T-helper 2 cell (primary cell): ENCODE measurements at regions not wholly inside any gene's neighbourhood (a gene's known extent, or its start where the extent isn't known, plus 50 kb on each side); places are given as distances from the start of the nearest gene placed in this dataset.
"Not testable (repeated sequence)": the region's sequence is repeated elsewhere in the genome, so short reads cannot be mapped to it uniquely, and the experiment has no call there.

ENCODE experiments used
- DNase-seq, 5 experiments: peaks; one replicate each; pipeline versions ENCODE4 v3.0.0 to v3.0.0-alpha.2; 2012 to 2022

GRCh38 chr3:5480190-5480589, 292.7 kb downstream of the EDEM1 start:
- no peak for DNase-seq

GRCh38 chr3:5485427-5485826, 297.9 kb downstream of the EDEM1 start:
- DNase-seq = no peak

- no peak for DNase-seq
These were observed 301.3 kb downstream of the EDEM1 start for GRCh38 chr3:5488771-5489170.

GRCh38 chr3:5489536-5489935, 302.0 kb downstream of the EDEM1 start:
- DNase-seq = no peak

- DNase-seq = no peak
These were observed 307.5 kb downstream of the EDEM1 start for GRCh38 chr3:5494905-5495519.

- no peak for DNase-seq
These were observed 310.0 kb downstream of the EDEM1 start for GRCh38 chr3:5497497-5497896.

- no peak for DNase-seq
These were observed 311.5 kb downstream of the EDEM1 start for GRCh38 chr3:5498981-5499380.

- no peak for DNase-seq
These were observed 311.9 kb downstream of the EDEM1 start for GRCh38 chr3:5499404-5499803.

GRCh38 chr3:5503136-5503535, 315.6 kb downstream of the EDEM1 start:
- no peak for DNase-seq

- DNase-seq = no peak
These were observed 316.6 kb downstream of the EDEM1 start for GRCh38 chr3:5504135-5504534.

GRCh38 chr3:5505163-5505562, 317.7 kb downstream of the EDEM1 start:
- DNase-seq = no peak

- DNase-seq = no peak
These were observed 318.5 kb downstream of the EDEM1 start for GRCh38 chr3:5505997-5506396.

- DNase-seq = not testable (repeated sequence)
These were observed 321.4 kb downstream of the EDEM1 start for GRCh38 chr3:5508860-5509259.

- DNase-seq = no peak
These were observed 322.8 kb downstream of the EDEM1 start for GRCh38 chr3:5510300-5510699.

- DNase-seq = no peak
These were observed 330.4 kb downstream of the EDEM1 start for GRCh38 chr3:5517921-5518320.

GRCh38 chr3:5520237-5520636, 332.7 kb downstream of the EDEM1 start:
- DNase-seq = no peak

- DNase-seq = no peak
These were observed 335.6 kb downstream of the EDEM1 start for GRCh38 chr3:5523125-5523524.

GRCh38 chr3:5531039-5531438, 343.5 kb downstream of the EDEM1 start:
- DNase-seq = no peak

GRCh38 chr3:5531741-5532290, 344.3 kb downstream of the EDEM1 start:
- no peak for DNase-seq

GRCh38 chr3:5540532-5540931, 353.0 kb downstream of the EDEM1 start:
- DNase-seq = no peak

- no peak for DNase-seq
These were observed 355.0 kb downstream of the EDEM1 start for GRCh38 chr3:5542472-5542871.

- DNase-seq = no peak
These were observed 355.5 kb downstream of the EDEM1 start for GRCh38 chr3:5543047-5543446.

GRCh38 chr3:5545719-5546118, 358.2 kb downstream of the EDEM1 start:
- DNase-seq = no peak

GRCh38 chr3:5553203-5553602, 365.7 kb downstream of the EDEM1 start:
- peak in 1 of 5 experiments; percentile 19 for DNase-seq

- DNase-seq = no peak
These were observed 366.8 kb downstream of the EDEM1 start for GRCh38 chr3:5554245-5554747.
